Rectal smooth muscle tissue (tissue), 1 donor: ENCODE measurements at regions not wholly inside any gene's neighbourhood (a gene's known extent, or its start where the extent isn't known, plus 50 kb on each side); places are given as distances from the start of the nearest gene placed in this dataset.

Experiments
- H3K27ac ChIP-seq: one replicate; pipeline ENCODE4 v1.7.0; 2013; ENCODE audit warnings: low read depth, low read length, inconsistent platforms
- H3K27me3 ChIP-seq: one replicate; pipeline ENCODE4 v1.7.0; 2013; ENCODE audit warnings: low read length; ENCODE audit not compliant: control insufficient read depth, insufficient read depth
- H3K36me3 ChIP-seq: one replicate; pipeline ENCODE4 v1.7.0; 2013; ENCODE audit warnings: low read length; ENCODE audit not compliant: control insufficient read depth, insufficient read depth
- H3K4me1 ChIP-seq: one replicate; pipeline ENCODE4 v1.7.0; 2013; ENCODE audit warnings: low read length; ENCODE audit not compliant: control insufficient read depth, insufficient read depth
- H3K4me3 ChIP-seq: one replicate; pipeline ENCODE4 v1.7.0; 2013; ENCODE audit warnings: low read length
- H3K9ac ChIP-seq: one replicate; pipeline ENCODE4 v1.7.0; 2013; ENCODE audit warnings: low read length

- no peaks in the 10 kb centered on the region for H3K36me3 ChIP-seq
- H3K4me1 ChIP-seq: no peaks in the 10 kb centered on the region
- no peak overlapping the region for H3K4me3 ChIP-seq
- H3K27me3 ChIP-seq: no peaks in the 10 kb centered on the region
- no peak overlapping the region for H3K9ac ChIP-seq
- H3K27ac ChIP-seq: no peak overlapping the region
These were observed 160.5 kb downstream of the OLFM4 start for GRCh38 chr13:53189162-53189561.

GRCh38 chr13:53191091-53191490, 162.5 kb downstream of the OLFM4 start:
- no peaks in the 10 kb centered on the region for H3K4me1 ChIP-seq

GRCh38 chr13:53197424-53197823, 168.8 kb downstream of the OLFM4 start:
- peaks cover 6% of the 10 kb centered on the region for H3K27me3 ChIP-seq
- no peak overlapping the region for H3K4me3 ChIP-seq
- no peaks in the 10 kb centered on the region for H3K36me3 ChIP-seq
- no peaks in the 10 kb centered on the region for H3K4me1 ChIP-seq
- no peak overlapping the region for H3K9ac ChIP-seq
- no peak overlapping the region for H3K27ac ChIP-seq

More at GRCh38 chr13:53191091-53191490, 162.5 kb downstream of the OLFM4 start:
- no peak overlapping the region for H3K9ac ChIP-seq
- no peak overlapping the region for H3K4me3 ChIP-seq
- no peak overlapping the region for H3K27ac ChIP-seq
- no peaks in the 10 kb centered on the region for H3K36me3 ChIP-seq
- H3K27me3 ChIP-seq: no peaks in the 10 kb centered on the region

- Histone ChIP-seq H3K9ac (no peak overlapping the region), H3K36me3 (no peaks in the 10 kb centered on the region), H3K4me3 (no peak overlapping the region), H3K27me3 (peaks cover 6% of the 10 kb centered on the region), H3K27ac (no peak overlapping the region), H3K4me1 (no peaks in the 10 kb centered on the region)
These were observed 169.4 kb downstream of the OLFM4 start for GRCh38 chr13:53198017-53198416.

- Histone ChIP-seq H3K27ac (no peak overlapping the region), H3K27me3 (peaks cover 6% of the 10 kb centered on the region), H3K9ac (no peak overlapping the region)
These were observed 170.1 kb downstream of the OLFM4 start for GRCh38 chr13:53198736-53199135.

GRCh38 chr13:53200075-53200474, 171.5 kb downstream of the OLFM4 start:
- H3K27me3 ChIP-seq: peaks cover 6% of the 10 kb centered on the region
- no peak overlapping the region for H3K9ac ChIP-seq
- H3K36me3 ChIP-seq: no peaks in the 10 kb centered on the region

More at GRCh38 chr13:53198736-53199135, 170.1 kb downstream of the OLFM4 start:
- Histone ChIP-seq H3K4me1 (no peaks in the 10 kb centered on the region), H3K36me3 (no peaks in the 10 kb centered on the region), H3K4me3 (no peak overlapping the region)

GRCh38 chr13:53200498-53201453, 172.2 kb downstream of the OLFM4 start:
- no peak overlapping the region for H3K27ac ChIP-seq
- no peak overlapping the region for H3K9ac ChIP-seq
- peaks cover 6% of the 10 kb centered on the region for H3K27me3 ChIP-seq
- no peaks in the 10 kb centered on the region for H3K36me3 ChIP-seq
- no peaks in the 10 kb centered on the region for H3K4me1 ChIP-seq
- H3K4me3 ChIP-seq: no peak overlapping the region

More at GRCh38 chr13:53200075-53200474, 171.5 kb downstream of the OLFM4 start:
- Histone ChIP-seq H3K4me1 (no peaks in the 10 kb centered on the region), H3K4me3 (no peak overlapping the region), H3K27ac (no peak overlapping the region)

GRCh38 chr13:53201454-53202225, 173.0 kb downstream of the OLFM4 start:
- Histone ChIP-seq H3K27me3 (peaks cover 6% of the 10 kb centered on the region), H3K4me3 (no peak overlapping the region), H3K36me3 (no peaks in the 10 kb centered on the region), H3K9ac (no peak overlapping the region), H3K4me1 (no peaks in the 10 kb centered on the region), H3K27ac (no peak overlapping the region)

GRCh38 chr13:53204598-53204997, 176.0 kb downstream of the OLFM4 start:
- no peak overlapping the region for H3K27ac ChIP-seq
- H3K4me1 ChIP-seq: no peaks in the 10 kb centered on the region
- H3K27me3 ChIP-seq: peaks cover 6% of the 10 kb centered on the region
- no peak overlapping the region for H3K9ac ChIP-seq
- H3K4me3 ChIP-seq: no peak overlapping the region
- H3K36me3 ChIP-seq: no peaks in the 10 kb centered on the region

GRCh38 chr13:53206455-53206854, 177.8 kb downstream of the OLFM4 start:
- no peaks in the 10 kb centered on the region for H3K27me3 ChIP-seq
- H3K9ac ChIP-seq: no peak overlapping the region
- no peaks in the 10 kb centered on the region for H3K36me3 ChIP-seq
- no peak overlapping the region for H3K4me3 ChIP-seq
- no peak overlapping the region for H3K27ac ChIP-seq
- H3K4me1 ChIP-seq: no peaks in the 10 kb centered on the region

GRCh38 chr13:53207556-53207955, 178.9 kb downstream of the OLFM4 start:
- Histone ChIP-seq H3K27me3 (no peaks in the 10 kb centered on the region), H3K36me3 (no peaks in the 10 kb centered on the region), H3K9ac (no peak overlapping the region), H3K4me3 (no peak overlapping the region), H3K27ac (no peak overlapping the region), H3K4me1 (no peaks in the 10 kb centered on the region)

GRCh38 chr13:53214433-53214832, 185.8 kb downstream of the OLFM4 start:
- Histone ChIP-seq H3K9ac (no peak overlapping the region), H3K4me3 (no peak overlapping the region), H3K27me3 (no peaks in the 10 kb centered on the region)

More at GRCh38 chr13:53214433-53214832, 185.8 kb downstream of the OLFM4 start:
- Histone ChIP-seq H3K4me1 (no peaks in the 10 kb centered on the region), H3K27ac (no peak overlapping the region), H3K36me3 (no peaks in the 10 kb centered on the region)
